HCT116 (cell line): ENCODE measurements at regions not wholly inside any gene's neighbourhood (a gene's known extent, or its start where the extent isn't known, plus 50 kb on each side); places are given as distances from the start of the nearest gene placed in this dataset.

Experiments
- ATAC-seq: fragments of 200-7000 bp; cut with Tn5 transposase; 2 replicates; pipeline ENCODE4 v1.9.1; 2020; ENCODE audit warnings: mild to moderate bottlenecking, moderate library complexity
- BruUV-seq: library from RNA; stranded (reverse); fragments of 400-500 nt; replicated peaks from 2 replicates; lab custom pipeline; 2021; lab: Mats Ljungman, UMichigan
- CTCF ChIA-PET: fragments of 300-600 bp; sonication (Branson Sonifier 250); formaldehyde crosslinking; loops from one replicate; lab custom pipeline; 2021; ENCODE audit warnings: antibody characterized with exemption; lab: Charles Lee
- POLR2A ChIA-PET: fragments of 300-600, 350-600 bp; sonication (Branson Sonifier 250); formaldehyde crosslinking; loops from one replicate; lab custom pipeline; 2021; ENCODE audit warnings: antibody characterized with exemption; lab: Charles Lee
- RAD21 ChIA-PET, 2 experiments: fragments of 300-600 bp; sonication (Branson Sonifier 250); formaldehyde crosslinking; loops; one replicate each; lab custom pipeline; 2023; ENCODE audit warnings: low total read pairs in 2 of 2; ENCODE audit not compliant: uncharacterized antibody in 2 of 2, unreplicated experiment in 2 of 2, low non-redundant PET in 1 of 2; lab: Charles Lee
- DNase-seq: peaks from one replicate; pipeline ENCODE4 v3.0.0-alpha.2; 2010; ENCODE audit warnings: low read depth, low spot score
- H2AFZ ChIP-seq: fragments of 200-600 bp; shearing (Covaris generic), sonication (generic); 2 replicates; pipeline ENCODE4 v1.6.1; 2017; ENCODE audit warnings: low read depth, mixed run types, mixed read lengths, antibody characterized with exemption, low read length; ENCODE audit not compliant: poor library complexity, severe bottlenecking
- H3K27ac ChIP-seq: 2 replicates; pipeline ENCODE4 v1.5.1; 2012; ENCODE audit warnings: low read depth, low read length
- H3K27me3 ChIP-seq: fragments of 200-600 bp; sonication (generic); 2 replicates; pipeline ENCODE4 v1.6.1; 2016; ENCODE audit warnings: mixed run types, low read length, mixed read lengths; ENCODE audit not compliant: insufficient read depth
- H3K36me3 ChIP-seq, 2 experiments: fragments of 200-500 bp in 1 of 2; fragments of 200-600 bp in 1 of 2; sonication (Bioruptor generic) in 1 of 2; sonication (generic) in 1 of 2; 2 replicates each; pipeline versions ENCODE4 v1.5.1 to v1.6.1; 2014 to 2016; ENCODE audit warnings: low read length in 2 of 2, inconsistent platforms in 1 of 2, mixed read lengths in 1 of 2, mixed run types in 1 of 2; ENCODE audit not compliant: insufficient read depth in 2 of 2, control insufficient read depth in 1 of 2
- H3K4me1 ChIP-seq, 2 experiments: fragments of 200-600 bp in 1 of 2; sonication (generic) in 1 of 2; 2 replicates each; pipeline versions ENCODE4 v1.5.1 to v1.6.1; 2012 to 2017; ENCODE audit warnings: low read length in 2 of 2, inconsistent platforms in 1 of 2, mild to moderate bottlenecking in 1 of 2, mixed read lengths in 1 of 2, mixed run types in 1 of 2, moderate library complexity in 1 of 2; ENCODE audit not compliant: insufficient read depth in 2 of 2, control insufficient read depth in 1 of 2
- H3K4me2 ChIP-seq: fragments of 200-600 bp; sonication (generic); 2 replicates; pipeline ENCODE4 v1.6.1; 2017; ENCODE audit warnings: mixed run types, low read length, mixed read lengths
- H3K4me3 ChIP-seq, 2 experiments: fragments of 200-600 bp in 1 of 2; sonication (generic) in 1 of 2; replicated peaks in 1 of 2; 2 replicates each; pipeline ENCODE4 v1.5.1; 2011 to 2016; ENCODE audit warnings: low read length in 2 of 2, control low read depth in 1 of 2, low read depth in 1 of 2, mild to moderate bottlenecking in 1 of 2, mixed read lengths in 1 of 2, mixed run types in 1 of 2
- H3K79me2 ChIP-seq: fragments of 200-600 bp; sonication (generic); 2 replicates; pipeline ENCODE4 v1.6.1; 2017; ENCODE audit warnings: mild to moderate bottlenecking, mixed run types, low read length, moderate library complexity, mixed read lengths; ENCODE audit not compliant: insufficient read depth
- H3K9ac ChIP-seq: fragments of 200-600 bp; sonication (generic); 2 replicates; pipeline ENCODE4 v1.6.1; 2016; ENCODE audit warnings: low read length, mixed read lengths
- H3K9me2 ChIP-seq: fragments of 200-600 bp; sonication (generic), shearing (Covaris generic); 2 replicates; pipeline ENCODE4 v1.6.1; 2017; ENCODE audit warnings: mixed run types, mild to moderate bottlenecking, moderate library complexity; ENCODE audit not compliant: insufficient read depth
- H3K9me3 ChIP-seq, 2 experiments: fragments of 200-500 bp in 1 of 2; fragments of 200-600 bp in 1 of 2; sonication (Bioruptor generic) in 1 of 2; sonication (generic) in 1 of 2; 2 replicates each; pipeline ENCODE4 v1.6.1; 2014 to 2017; ENCODE audit warnings: low read length in 2 of 2, mixed read lengths in 2 of 2, inconsistent platforms in 1 of 2, low read depth in 1 of 2, mild to moderate bottlenecking in 1 of 2, mixed run types in 1 of 2, moderate library complexity in 1 of 2; ENCODE audit not compliant: control insufficient read depth in 1 of 2, insufficient read depth in 1 of 2
- H4K20me1 ChIP-seq: fragments of 200-600 bp; sonication (generic), shearing (Covaris generic); 2 replicates; pipeline ENCODE4 v1.6.1; 2017; ENCODE audit warnings: mixed run types, mild to moderate bottlenecking, moderate library complexity; ENCODE audit not compliant: insufficient read depth
- ATF3 ChIP-seq: IDR thresholded peaks from 2 replicates; pipeline ENCODE4 v1.6.1; 2012
- CEBPB ChIP-seq: IDR thresholded peaks from 2 replicates; pipeline ENCODE4 v1.6.1; 2012; ENCODE audit warnings: low read depth
- CTCF ChIP-seq, 3 experiments: fragments of 200-600 bp in 1 of 3; sonication (generic) in 1 of 3; IDR thresholded peaks in 2 of 3; conservative IDR thresholded peaks in 1 of 3; 2 replicates each; pipeline ENCODE4 v1.5.1; 2012 to 2017; ENCODE audit warnings: low read depth in 2 of 3, low read length in 2 of 3, antibody characterized with exemption in 1 of 3, borderline replicate concordance in 1 of 3, control low read depth in 1 of 3, mild to moderate bottlenecking in 1 of 3, mixed read lengths in 1 of 3, mixed run types in 1 of 3, moderate library complexity in 1 of 3; ENCODE audit not compliant: insufficient read depth in 1 of 3
- EGR1 ChIP-seq: IDR thresholded peaks from 2 replicates; pipeline ENCODE4 v1.6.1; 2012; ENCODE audit warnings: low read depth
- ELF1 ChIP-seq: IDR thresholded peaks from 2 replicates; pipeline ENCODE4 v1.6.1; 2012; ENCODE audit warnings: low read depth, borderline replicate concordance
- FOSL1 ChIP-seq: IDR thresholded peaks from 2 replicates; pipeline ENCODE4 v1.6.1; 2012; ENCODE audit warnings: low read depth
- JUND ChIP-seq: IDR thresholded peaks from 2 replicates; pipeline ENCODE4 v1.6.1; 2012
- RAD21 ChIP-seq: IDR thresholded peaks from 2 replicates; pipeline ENCODE4 v1.6.1; 2012; ENCODE audit warnings: low read depth, mild to moderate bottlenecking
- REST ChIP-seq: IDR thresholded peaks from 2 replicates; pipeline ENCODE4 v1.6.1; 2012; ENCODE audit warnings: low read depth
- SP1 ChIP-seq: IDR thresholded peaks from 2 replicates; pipeline ENCODE4 v1.6.1; 2012; ENCODE audit warnings: low read depth
- TCF7L2 ChIP-seq: IDR thresholded peaks from 2 replicates; pipeline ENCODE4 v1.7.0; 2011; ENCODE audit warnings: borderline replicate concordance, inconsistent platforms; ENCODE audit not compliant: insufficient read depth, insufficient read length; ENCODE audit errors: extremely low read depth
- ZBTB33 ChIP-seq: IDR thresholded peaks from 2 replicates; pipeline ENCODE4 v1.6.1; 2011; ENCODE audit warnings: mild to moderate bottlenecking, low read length, moderate library complexity; ENCODE audit not compliant: insufficient replicate concordance; ENCODE audit errors: extremely low read depth
- ZFX ChIP-seq: fragments of 450-650 bp; IDR thresholded peaks from 2 replicates; pipeline ENCODE4 v1.6.1; 2017
- ZNF274 ChIP-seq: fragments of 200-500 bp; sonication (Bioruptor generic); IDR thresholded peaks from 2 replicates; pipeline ENCODE4 v1.6.1; 2014; ENCODE audit warnings: mild to moderate bottlenecking, low read depth, low read length, inconsistent platforms
- intact Hi-C: fragments of 100-400 bp; cut with micrococcal nuclease; formaldehyde crosslinking; loops from 2 replicates; pipeline ENCODE4 v1.10.0; 2022

- Histone ChIP-seq H2AFZ (no peak overlapping the region), H3K9me3 (no peaks in the 10 kb centered on the region), H3K36me3 (no peaks in the 10 kb centered on the region), H3K27me3 (no peaks in the 10 kb centered on the region), H3K9ac (no peak overlapping the region), H3K4me2 (no peak overlapping the region), H3K4me1 (peaks cover 2 to 10% of the 10 kb centered on the region in 2 experiments; a peak in 3 of 4 replicates), H3K79me2 (no peaks in the 10 kb centered on the region), H3K9me2 (no peaks in the 10 kb centered on the region), H3K27ac (no peak overlapping the region), H4K20me1 (no peaks in the 10 kb centered on the region), H3K4me3 (no peak overlapping the region)
- DNase-seq (no peak), ATAC-seq (no peak)
- intact Hi-C loops, result no loop called here
- POLR2A ChIA-PET, result no interaction called here
- RAD21 ChIA-PET, result no interaction called here
- TF ChIP-seq TCF7L2 (no peak), ZNF274 (no peak), FOSL1 (no peak)
- BruUV-seq, result no TSS peak
- CTCF ChIA-PET, result no interaction called here
These were observed 66.0 kb upstream of the ATP2B1 start for GRCh38 chr12:89774645-89775044.

- Histone ChIP-seq H4K20me1 (no peaks in the 10 kb centered on the region), H3K9me2 (no peaks in the 10 kb centered on the region), H3K27me3 (no peaks in the 10 kb centered on the region), H3K27ac (no peak overlapping the region), H3K4me3 (no peak overlapping the region), H3K36me3 (no peaks in the 10 kb centered on the region), H3K9me3 (no peaks in the 10 kb centered on the region), H3K9ac (no peak overlapping the region), H3K79me2 (no peaks in the 10 kb centered on the region), H3K4me1 (peaks cover 11 to 24% of the 10 kb centered on the region in 2 experiments; a peak in 3 of 4 replicates), H3K4me2 (no peak overlapping the region), H2AFZ (no peak overlapping the region)
- no peak for ATAC-seq
- RAD21 ChIA-PET, result no interaction called here
- no TSS peak for BruUV-seq
- no peak for DNase-seq
- POLR2A ChIA-PET, result no interaction called here
- intact Hi-C loops, result no loop called here
- CTCF ChIA-PET, result no interaction called here
- TF ChIP-seq ZFX (no peak), CTCF (IDR thresholded peaks at IDR 0.05 in 2 of 3, conservative IDR thresholded peaks at IDR 0.05 in 1 of 3; ENCODE audit: borderline replicate concordance in 1 of 3, insufficient read depth in 1 of 3, low read depth in 2 of 3, low read length in 2 of 3) (no peak), CEBPB (no peak), ZNF274 (no peak), ELF1 (no peak), ATF3 (no peak), REST (no peak), SP1 (no peak), EGR1 (no peak), RAD21 (no peak), ZBTB33 (no peak), JUND (no peak)
These were observed 61.8 kb upstream of the ATP2B1 start for GRCh38 chr12:89770391-89770790.
